Liver (tissue), 8 donors: ENCODE measurements at regions not wholly inside any gene's neighbourhood (a gene's known extent, or its start where the extent isn't known, plus 50 kb on each side); places are given as distances from the start of the nearest gene placed in this dataset.
"Not testable (repeated sequence)": the region's sequence is repeated elsewhere in the genome, so short reads cannot be mapped to it uniquely, and the experiment has no call there.

Experiments
- DNase-seq: peaks from one replicate; pipeline ENCODE4 v3.0.0-alpha.2; 2017; ENCODE audit warnings: low spot score
- H3K27ac ChIP-seq, 2 donors: one replicate each; pipeline ENCODE4 v1.7.0; 2013; ENCODE audit warnings: inconsistent platforms in 2 of 2, low read length in 2 of 2, control low read depth in 1 of 2, low read depth in 1 of 2, mild to moderate bottlenecking in 1 of 2
- H3K27me3 ChIP-seq, 4 donors: one replicate each; pipeline versions ENCODE4 v1.6.1 to v1.7.0; 2013; ENCODE audit warnings: low read length in 3 of 4, inconsistent platforms in 1 of 4, mild to moderate bottlenecking in 1 of 4, moderate library complexity in 1 of 4; ENCODE audit not compliant: control insufficient read depth in 4 of 4, insufficient read depth in 4 of 4
- H3K36me3 ChIP-seq, 4 donors: one replicate each; pipeline versions ENCODE4 v1.6.1 to v1.7.0; 2013; ENCODE audit warnings: low read length in 3 of 4, mild to moderate bottlenecking in 3 of 4, low read depth in 1 of 4, moderate library complexity in 1 of 4; ENCODE audit not compliant: control insufficient read depth in 4 of 4, insufficient read depth in 3 of 4
- H3K4me1 ChIP-seq, 4 donors: one replicate each; pipeline versions ENCODE4 v1.6.1 to v1.7.0; 2013; ENCODE audit warnings: low read length in 3 of 4, mild to moderate bottlenecking in 3 of 4, moderate library complexity in 1 of 4; ENCODE audit not compliant: control insufficient read depth in 4 of 4, insufficient read depth in 4 of 4
- H3K4me3 ChIP-seq, 3 donors: one replicate each; pipeline versions ENCODE4 v1.6.1 to v1.7.0; 2013; ENCODE audit warnings: low read length in 3 of 3, control low read depth in 1 of 3, low read depth in 1 of 3, mild to moderate bottlenecking in 1 of 3
- H3K9ac ChIP-seq, 2 donors: one replicate each; pipeline ENCODE4 v1.7.0; 2013; ENCODE audit warnings: low read length in 2 of 2, mild to moderate bottlenecking in 2 of 2, moderate library complexity in 2 of 2, control low read depth in 1 of 2, low read depth in 1 of 2
- H3K9me3 ChIP-seq, 4 donors: one replicate each; pipeline versions ENCODE4 v1.6.1 to v1.7.0; 2013; ENCODE audit warnings: low read length in 3 of 4; ENCODE audit not compliant: control insufficient read depth in 4 of 4
- CTCF ChIP-seq: fragments of 150-350 bp; IDR thresholded peaks from 2 replicates; pipeline ENCODE4 v1.5.1; 2017; ENCODE audit warnings: improper control_type of control experiment, low read depth, low read length; ENCODE audit not compliant: missing input control
- RAD21 ChIP-seq, 2 donors: IDR thresholded peaks; 2 replicates each; pipeline ENCODE4 v1.6.1; 2016; ENCODE audit warnings: antibody characterized with exemption in 2 of 2, mild to moderate bottlenecking in 2 of 2
- WGBS: extraction: QIAGEN DNeasy Blood & Tissue Kit; methylation state at CpG from one replicate; pipeline ENCODE4 v1.1.7; 2013; 5-methylcytosine and 5-hydroxymethylcytosine counted together
- donor health status: healthy.
- donor health status: healthy.
- donor health status: healthy.
- donor health status: healthy.
- donor health status: healthy.

- not testable (repeated sequence) for H3K9ac ChIP-seq, H3K36me3 ChIP-seq, H3K4me1 ChIP-seq, H3K27ac ChIP-seq, H3K4me3 ChIP-seq, H3K27me3 ChIP-seq, H3K9me3 ChIP-seq, DNase-seq
These were observed 471.0 kb downstream of the TUBA3C start for GRCh38 chr13:18710673-18711072.

GRCh38 chr13:18706538-18706937, 475.1 kb downstream of the TUBA3C start:
- WGBS, result 50% methylated on average over 4 of the region's 4 CpGs
- H3K36me3 ChIP-seq, H3K9me3 ChIP-seq, H3K9ac ChIP-seq, DNase-seq, H3K4me3 ChIP-seq, H3K4me1 ChIP-seq, H3K27me3 ChIP-seq, H3K27ac ChIP-seq: not testable (repeated sequence)
- TF ChIP-seq CTCF (peak; percentile 17), RAD21 (IDR thresholded peaks at IDR 0.05) (peak in 1 of 2 donors; percentile 27)

DNA sequence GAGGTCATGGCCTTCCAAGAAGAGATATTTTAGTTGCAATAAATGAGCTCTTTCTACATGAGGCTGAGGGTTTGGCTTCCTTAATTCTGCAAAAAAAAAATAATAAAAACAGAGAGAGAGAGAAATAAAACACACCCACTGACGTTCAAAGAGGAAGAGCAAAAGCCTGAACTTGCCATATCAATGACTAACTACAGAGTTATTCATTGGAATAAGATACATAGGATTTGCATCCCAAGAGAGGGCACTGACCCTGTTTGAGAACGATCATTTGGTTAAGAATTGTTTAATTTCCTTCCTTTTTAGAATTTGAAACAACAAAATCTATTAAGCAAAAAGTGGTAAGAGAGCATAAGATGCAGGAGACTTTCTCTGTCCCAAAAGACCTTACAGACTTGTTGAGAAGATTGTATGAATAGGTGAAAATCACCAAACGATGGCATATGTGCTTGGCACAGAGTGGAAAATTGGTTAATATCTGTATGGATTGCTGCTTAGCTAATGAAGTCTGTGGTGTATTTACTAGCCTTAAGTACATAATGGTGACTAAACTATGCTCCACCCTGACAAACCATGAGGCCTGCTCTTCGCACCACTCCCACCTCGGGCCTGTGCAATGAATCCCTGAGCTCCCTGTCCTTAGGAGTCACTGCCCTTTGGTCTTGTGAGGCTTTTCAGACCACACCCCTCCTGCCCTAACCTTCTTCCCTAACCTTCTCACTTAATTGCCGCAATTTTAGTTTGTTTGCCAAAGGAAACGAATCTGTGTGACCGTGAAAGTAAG, 479.0 kb downstream of the TUBA3C start:
- not testable (repeated sequence) for H3K9me3 ChIP-seq, H3K27me3 ChIP-seq, H3K36me3 ChIP-seq, DNase-seq, H3K4me3 ChIP-seq, H3K4me1 ChIP-seq, H3K9ac ChIP-seq, H3K27ac ChIP-seq
- 69% methylated on average over 8 of the region's 8 CpGs for WGBS

DNA sequence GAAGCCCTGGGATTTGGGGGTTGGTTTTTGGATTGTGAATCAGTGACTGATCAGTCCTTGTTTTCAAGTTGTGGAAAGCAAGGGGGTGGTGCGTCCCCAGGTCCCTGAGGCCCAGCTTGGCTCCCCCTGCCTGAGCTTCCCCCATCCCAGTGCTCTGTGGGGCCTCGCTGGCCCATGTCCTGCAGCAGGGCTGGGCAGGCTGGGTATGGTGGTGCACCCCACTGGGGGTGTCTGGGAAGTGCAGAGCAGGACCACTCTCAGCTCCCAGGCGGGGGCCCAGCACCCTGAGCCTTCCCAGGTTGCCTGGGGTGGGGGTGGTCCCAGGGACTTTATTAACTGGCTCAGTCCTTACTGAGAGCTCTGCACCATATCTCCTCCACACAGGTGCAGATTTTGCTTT, 483.3 kb downstream of the TUBA3C start:
- not testable (repeated sequence) for H3K9me3 ChIP-seq, H3K4me1 ChIP-seq, H3K9ac ChIP-seq, DNase-seq, H3K27ac ChIP-seq, H3K27me3 ChIP-seq, H3K36me3 ChIP-seq, H3K4me3 ChIP-seq
- WGBS, result 48% methylated on average over 3 of the region's 3 CpGs

GRCh38 chr13:18697851-18698250, 483.8 kb downstream of the TUBA3C start:
- 59% methylated on average over 8 of the region's 8 CpGs for WGBS
- H3K27me3 ChIP-seq, H3K27ac ChIP-seq, DNase-seq, H3K36me3 ChIP-seq, H3K9me3 ChIP-seq, H3K4me1 ChIP-seq, H3K4me3 ChIP-seq, H3K9ac ChIP-seq: not testable (repeated sequence)

- not testable (repeated sequence) for H3K9ac ChIP-seq, H3K27me3 ChIP-seq, H3K27ac ChIP-seq, H3K4me3 ChIP-seq, H3K36me3 ChIP-seq, DNase-seq, H3K9me3 ChIP-seq, H3K4me1 ChIP-seq
- 86% methylated on average over 21 of the region's 21 CpGs for WGBS
These were observed 484.4 kb downstream of the TUBA3C start for GRCh38 chr13:18697221-18697620.

GRCh38 chr13:18677403-18677802, 504.2 kb downstream of the TUBA3C start:
- H3K27ac ChIP-seq, H3K9ac ChIP-seq, H3K4me1 ChIP-seq, H3K4me3 ChIP-seq, H3K36me3 ChIP-seq, H3K9me3 ChIP-seq, H3K27me3 ChIP-seq, DNase-seq: not testable (repeated sequence)
- WGBS, result 41% methylated on average over 2 of the region's 2 CpGs

DNA sequence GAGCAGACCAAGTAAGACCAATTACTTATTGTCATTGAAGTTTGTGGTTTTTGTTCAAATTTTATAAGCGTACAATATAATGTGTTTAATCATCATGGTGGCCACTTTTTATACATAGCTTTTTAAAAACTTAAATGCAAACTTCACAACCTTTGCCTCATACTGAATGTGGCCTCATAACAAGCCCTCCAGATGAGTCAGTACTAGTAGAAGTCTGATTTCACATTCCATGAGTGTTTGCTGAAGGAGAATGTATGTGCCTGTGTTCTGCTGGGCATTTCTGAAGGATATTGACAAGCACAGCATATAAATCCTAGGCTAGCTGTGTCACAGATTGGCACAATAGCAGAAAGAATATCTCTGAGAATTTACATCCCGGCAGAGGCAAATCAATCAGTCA, 506.4 kb downstream of the TUBA3C start:
- not testable (repeated sequence) for H3K36me3 ChIP-seq, H3K27ac ChIP-seq, H3K4me3 ChIP-seq, H3K27me3 ChIP-seq, H3K9ac ChIP-seq, H3K4me1 ChIP-seq, H3K9me3 ChIP-seq, DNase-seq
- 68% methylated on average over 2 of the region's 2 CpGs for WGBS
